PC-9 (cell line): ENCODE measurements at regions not wholly inside any gene's neighbourhood (a gene's known extent, or its start where the extent isn't known, plus 50 kb on each side); places are given as distances from the start of the nearest gene placed in this dataset.

ENCODE experiments used
- BruUV-seq: library from RNA; stranded (reverse); fragments of 400-500 nt; replicated peaks from 2 replicates; lab custom pipeline; 2021; lab: Mats Ljungman, UMichigan
- CTCF ChIA-PET: fragments of 300-600 bp; sonication (Branson Sonifier 250); formaldehyde crosslinking; loops from one replicate; lab custom pipeline; 2022; ENCODE audit warnings: antibody characterized with exemption; lab: Charles Lee
- POLR2A ChIA-PET: fragments of 300-600 bp; sonication (Branson Sonifier 250); formaldehyde crosslinking; loops from one replicate; lab custom pipeline; 2022; ENCODE audit warnings: antibody characterized with exemption; ENCODE audit not compliant: unreplicated experiment; lab: Charles Lee
- DNase-seq, 2 experiments: peaks; one replicate each; pipeline versions ENCODE4 v3.0.0 to v3.0.0-alpha.2; 2015 to 2022; ENCODE audit warnings: mixed read lengths in 1 of 2
- H2AFZ ChIP-seq: fragments of 200-600 bp; sonication (generic); 2 replicates; pipeline ENCODE4 v1.8.1; 2017; ENCODE audit warnings: antibody characterized with exemption
- H3F3A ChIP-seq: fragments of 200-600 bp; sonication (generic); 2 replicates; pipeline ENCODE4 v1.8.1; 2017; ENCODE audit warnings: antibody characterized with exemption, mild to moderate bottlenecking, low read depth; ENCODE audit not compliant: insufficient read depth
- H3K27ac ChIP-seq: fragments of 200-600 bp; sonication (generic); 2 replicates; pipeline ENCODE4 v1.6.1; 2016; ENCODE audit warnings: mixed run types
- H3K27me3 ChIP-seq: fragments of 200-600 bp; sonication (generic); 2 replicates; pipeline ENCODE4 v1.6.1; 2016; ENCODE audit warnings: low read depth, mixed run types; ENCODE audit not compliant: insufficient read depth
- H3K36me3 ChIP-seq: fragments of 200-600 bp; sonication (generic); 2 replicates; pipeline ENCODE4 v1.6.1; 2016; ENCODE audit warnings: low read depth, mixed run types
- H3K4me1 ChIP-seq: fragments of 200-600 bp; sonication (generic); replicated peaks from 2 replicates; pipeline ENCODE4 v1.6.1; 2016; ENCODE audit warnings: mixed run types; ENCODE audit not compliant: insufficient read depth
- H3K4me2 ChIP-seq: fragments of 200-600 bp; sonication (generic); 2 replicates; pipeline ENCODE4 v1.6.1; 2017; ENCODE audit warnings: mixed run types
- H3K4me3 ChIP-seq: fragments of 200-600 bp; sonication (generic); 2 replicates; pipeline ENCODE4 v1.6.1; 2016; ENCODE audit warnings: mixed run types
- H3K79me2 ChIP-seq: fragments of 200-600 bp; sonication (generic); 2 replicates; pipeline ENCODE4 v1.6.1; 2017; ENCODE audit warnings: low read depth, mixed run types
- H3K9me2 ChIP-seq: fragments of 200-600 bp; sonication (generic); 2 replicates; pipeline ENCODE4 v1.8.1; 2017; ENCODE audit warnings: mild to moderate bottlenecking; ENCODE audit not compliant: insufficient read depth
- H3K9me3 ChIP-seq: fragments of 200-600 bp; sonication (generic); 2 replicates; pipeline ENCODE4 v1.8.1; 2016; ENCODE audit warnings: low read depth; ENCODE audit not compliant: insufficient read depth
- H4K20me1 ChIP-seq: fragments of 200-600 bp; sonication (generic); 2 replicates; pipeline ENCODE4 v1.8.1; 2017; ENCODE audit not compliant: insufficient read depth
- CTCF ChIP-seq: fragments of 200-600 bp; sonication (generic); conservative IDR thresholded peaks from 2 replicates; pipeline ENCODE4 v1.6.1; 2017; ENCODE audit warnings: mixed run types, antibody characterized with exemption, mild to moderate bottlenecking, moderate library complexity
- EZH2 ChIP-seq: fragments of 200-600 bp; sonication (generic); IDR thresholded peaks from 2 replicates; pipeline ENCODE4 v1.8.0; 2017; ENCODE audit warnings: antibody characterized with exemption, low read depth
- intact Hi-C: fragments of 100-400 bp; cut with micrococcal nuclease; formaldehyde crosslinking; loops from one replicate; pipeline ENCODE4 v1.10.0; 2022; ENCODE audit not compliant: unreplicated experiment

GRCh38 chr9:107624234-107624948 lies 134.8 kb upstream of the KLF4 start:
- POLR2A ChIA-PET = no interaction called here

GRCh38 chr9:107621436-107621835 lies 131.9 kb upstream of the KLF4 start:
- TF ChIP-seq CTCF = no peak
- TF ChIP-seq EZH2 = no peak
- POLR2A ChIA-PET = interaction anchor here (0.6 kb wide), 1 partner anchor 132 kb away, joined by 3 read pairs; the partner anchor contains the start of gene KLF4
- no peaks in the 10 kb centered on the region for H3K36me3 ChIP-seq
- BruUV-seq = no TSS peak
- H3K4me3 ChIP-seq = no peak overlapping the region
- no peaks in the 10 kb centered on the region for H3F3A ChIP-seq
- DNase-seq = no peak
- intact Hi-C loops = no loop called here
- H3K4me1 ChIP-seq = no peaks in the 10 kb centered on the region
- H3K79me2 ChIP-seq = no peaks in the 10 kb centered on the region
- H3K4me2 ChIP-seq = no peak overlapping the region
- CTCF ChIA-PET = no interaction called here
- H3K9me2 ChIP-seq = no peaks in the 10 kb centered on the region
- H4K20me1 ChIP-seq = no peaks in the 10 kb centered on the region
- no peak overlapping the region for H3K27ac ChIP-seq
- no peaks in the 10 kb centered on the region for H3K27me3 ChIP-seq
- no peaks in the 10 kb centered on the region; the same call in 1 of the 2 replicates for H3K9me3 ChIP-seq
- H2AFZ ChIP-seq = no peak overlapping the region

More at GRCh38 chr9:107624234-107624948, 134.8 kb upstream of the KLF4 start:
- Histone ChIP-seq H4K20me1 (no peaks in the 10 kb centered on the region), H3K27ac (no peak overlapping the region), H2AFZ (no peak overlapping the region), H3K9me3 (no peaks in the 10 kb centered on the region; the same call in 1 of the 2 replicates), H3K4me2 (no peak overlapping the region), H3K4me3 (no peak overlapping the region), H3K27me3 (no peaks in the 10 kb centered on the region), H3K36me3 (no peaks in the 10 kb centered on the region), H3K79me2 (no peaks in the 10 kb centered on the region), H3K9me2 (no peaks in the 10 kb centered on the region), H3F3A (no peaks in the 10 kb centered on the region), H3K4me1 (no peaks in the 10 kb centered on the region)
- CTCF ChIA-PET = interaction anchor here (0.7 kb wide), 1 partner anchor 106 kb away, joined by 4 read pairs; no protein-coding TSS in a partner anchor
- no TSS peak for BruUV-seq
- no peak for TF ChIP-seq CTCF
- intact Hi-C loops = no loop called here
- DNase-seq = peak in 1 of 2 experiments; percentile 11

GRCh38 chr9:107620801-107621200 lies 131.2 kb upstream of the KLF4 start:
- H3K27ac ChIP-seq = no peak overlapping the region
- H3K4me1 ChIP-seq = no peaks in the 10 kb centered on the region
- DNase-seq = no peak
- H4K20me1 ChIP-seq = no peaks in the 10 kb centered on the region
- no TSS peak for BruUV-seq
- no peaks in the 10 kb centered on the region for H3K36me3 ChIP-seq
- H3K9me2 ChIP-seq = no peaks in the 10 kb centered on the region
- CTCF ChIA-PET = no interaction called here
- H3K9me3 ChIP-seq = no peaks in the 10 kb centered on the region; the same call in 1 of the 2 replicates
- H3F3A ChIP-seq = no peaks in the 10 kb centered on the region
- POLR2A ChIA-PET = interaction anchor here (0.6 kb wide), 1 partner anchor 131 kb away, joined by 3 read pairs; the partner anchor contains the start of gene KLF4
- no peak for TF ChIP-seq EZH2
- no peak for TF ChIP-seq CTCF
- intact Hi-C loops = no loop called here
- H2AFZ ChIP-seq = no peak overlapping the region
- no peak overlapping the region for H3K4me2 ChIP-seq
- H3K4me3 ChIP-seq = no peak overlapping the region
- no peaks in the 10 kb centered on the region for H3K27me3 ChIP-seq
- H3K79me2 ChIP-seq = no peaks in the 10 kb centered on the region
